HG03571 (cell line): ENCODE measurements at regions not wholly inside any gene's neighbourhood (a gene's known extent, or its start where the extent isn't known, plus 50 kb on each side); places are given as distances from the start of the nearest gene placed in this dataset.
"Not testable (repeated sequence)": the region's sequence is repeated elsewhere in the genome, so short reads cannot be mapped to it uniquely, and the experiment has no call there.

Experiments
- ATAC-seq: cut with Tn5 transposase; IDR thresholded peaks from one replicate; pipeline ENCODE4 v1.9.1; 2021; ENCODE audit not compliant: unreplicated experiment

DNA sequence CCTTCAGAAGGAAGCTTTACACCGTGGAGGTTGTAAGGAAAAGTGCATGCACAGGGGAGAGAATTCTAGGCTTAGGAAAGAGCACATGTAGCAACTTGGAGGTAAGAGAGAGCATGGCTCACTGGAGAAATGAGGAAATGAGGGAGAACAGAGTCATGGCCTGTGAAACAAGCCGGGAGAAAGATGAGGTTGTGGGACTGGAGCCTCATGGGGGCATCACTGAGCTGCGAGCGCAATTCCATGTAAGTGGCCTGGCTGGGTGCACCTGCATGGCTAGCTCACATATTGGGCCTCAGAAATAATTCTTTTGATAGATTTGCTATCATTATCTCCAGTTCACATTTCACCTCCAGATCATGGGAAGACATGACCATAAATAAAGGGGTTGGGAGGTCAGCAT, 785.5 kb upstream of the RAB6C start:
- no peak for ATAC-seq

DNA sequence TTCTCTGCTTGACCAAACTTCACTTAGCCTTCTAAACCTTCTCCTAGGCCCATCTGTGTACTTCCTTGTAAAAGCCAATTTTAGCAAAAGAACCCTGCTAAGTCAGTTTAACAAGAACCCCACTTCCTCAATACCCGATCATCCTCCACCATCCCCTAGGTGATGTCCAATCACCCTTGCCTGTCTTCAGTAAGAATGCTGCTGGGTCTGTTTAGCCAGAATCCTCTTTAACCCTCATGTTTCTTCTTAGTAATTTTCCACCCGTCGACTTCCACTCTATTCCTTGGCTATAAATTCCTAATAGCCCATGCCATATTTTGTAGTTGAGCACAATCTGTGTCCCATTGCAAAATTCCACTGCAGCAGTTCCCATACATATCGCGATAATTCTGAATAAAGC, 780.0 kb upstream of the RAB6C start:
- no peak for ATAC-seq

DNA sequence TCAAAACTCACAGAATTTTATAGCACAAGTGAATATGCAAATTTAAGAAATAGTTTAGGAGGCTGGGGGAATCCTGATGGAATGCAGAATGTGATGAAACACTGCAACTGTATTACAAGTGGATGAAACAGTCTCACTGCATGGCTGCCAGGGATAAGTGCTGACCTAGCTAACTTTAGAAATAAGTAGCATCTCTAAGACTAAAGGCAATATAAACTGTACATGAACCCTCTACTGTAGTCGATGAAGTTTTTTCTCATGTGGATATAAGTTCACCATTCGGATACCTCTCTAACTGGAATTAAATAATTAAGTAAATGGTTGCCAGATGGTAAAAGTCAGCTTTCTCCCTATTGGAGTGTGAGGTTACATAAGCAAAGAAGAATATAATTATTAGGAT, 777.8 kb upstream of the RAB6C start:
- no peak for ATAC-seq

DNA sequence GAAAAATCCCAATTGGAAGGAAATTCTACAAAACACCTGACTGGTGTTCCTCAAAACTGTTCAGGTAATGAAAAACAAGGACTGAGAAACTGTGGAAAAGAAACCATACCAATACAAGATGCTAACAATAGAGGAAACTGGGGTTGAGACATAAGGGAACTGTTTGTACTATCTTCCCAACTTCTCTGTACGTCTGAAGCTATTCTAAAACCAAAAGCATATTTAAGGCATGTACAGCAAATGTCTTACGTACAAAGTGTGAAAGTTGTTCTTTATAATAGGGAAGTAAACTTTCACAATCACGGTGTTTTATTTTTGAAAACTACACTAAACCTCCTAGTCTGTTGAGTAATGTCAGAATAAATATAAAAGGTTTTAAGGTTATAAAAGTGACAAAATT, 776.1 kb upstream of the RAB6C start:
- no peak for ATAC-seq

DNA sequence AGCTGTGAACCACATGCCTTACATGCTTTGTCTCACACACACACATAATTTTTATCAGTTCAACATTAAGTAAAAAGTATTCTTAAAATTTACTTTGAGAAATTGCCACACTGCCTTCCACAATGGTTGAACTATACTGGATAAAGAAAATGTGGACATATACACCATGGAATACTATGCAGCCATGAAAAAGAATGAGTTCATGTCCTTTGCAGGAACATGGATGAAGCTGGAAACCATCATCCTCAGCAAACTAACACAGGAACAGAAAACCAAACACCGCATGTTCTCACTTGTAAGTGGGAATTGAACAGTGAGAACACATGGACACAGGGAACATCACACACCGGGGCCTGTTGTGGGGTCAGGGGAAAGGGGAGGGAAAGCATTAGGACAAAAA, 774.9 kb upstream of the RAB6C start:
- ATAC-seq = not testable (repeated sequence)

DNA sequence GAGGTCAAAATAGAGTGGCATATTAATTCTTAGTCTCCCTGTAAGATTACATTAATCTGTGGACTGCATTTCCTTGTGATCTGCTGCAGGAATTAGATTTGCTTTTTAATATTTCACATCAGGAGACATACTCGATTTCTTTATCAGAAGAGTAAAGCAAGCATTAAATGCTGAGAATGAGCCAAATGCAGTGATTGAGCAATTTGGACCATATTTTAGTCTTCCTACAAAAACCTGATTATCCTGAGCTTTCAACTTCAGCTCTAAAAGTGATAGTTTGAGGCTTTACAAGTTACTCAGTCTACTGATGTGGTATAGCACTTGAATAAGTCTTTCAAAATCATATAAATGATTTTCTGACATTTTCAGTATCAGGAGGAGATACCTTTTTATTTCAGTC, 774.3 kb upstream of the RAB6C start:
- ATAC-seq = no peak

DNA sequence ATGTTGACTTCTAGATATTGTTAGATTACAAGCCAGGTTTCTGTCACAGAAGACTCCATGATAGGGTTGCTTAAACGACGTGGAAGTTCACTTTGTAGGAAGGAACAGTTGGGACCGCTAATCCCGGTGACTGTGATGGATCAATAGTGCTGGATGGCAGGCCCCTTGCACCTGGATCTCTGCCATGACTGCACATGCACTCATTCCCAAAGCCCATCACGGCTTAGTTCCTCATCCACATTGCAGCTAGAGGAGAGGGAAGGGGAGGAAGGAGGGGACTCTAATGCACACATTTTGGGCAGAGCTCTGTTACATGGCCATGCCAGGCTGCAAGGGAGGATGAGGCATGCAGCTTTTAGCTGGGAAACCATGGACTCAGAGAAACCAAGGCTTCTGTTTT, 773.7 kb upstream of the RAB6C start:
- no peak for ATAC-seq

DNA sequence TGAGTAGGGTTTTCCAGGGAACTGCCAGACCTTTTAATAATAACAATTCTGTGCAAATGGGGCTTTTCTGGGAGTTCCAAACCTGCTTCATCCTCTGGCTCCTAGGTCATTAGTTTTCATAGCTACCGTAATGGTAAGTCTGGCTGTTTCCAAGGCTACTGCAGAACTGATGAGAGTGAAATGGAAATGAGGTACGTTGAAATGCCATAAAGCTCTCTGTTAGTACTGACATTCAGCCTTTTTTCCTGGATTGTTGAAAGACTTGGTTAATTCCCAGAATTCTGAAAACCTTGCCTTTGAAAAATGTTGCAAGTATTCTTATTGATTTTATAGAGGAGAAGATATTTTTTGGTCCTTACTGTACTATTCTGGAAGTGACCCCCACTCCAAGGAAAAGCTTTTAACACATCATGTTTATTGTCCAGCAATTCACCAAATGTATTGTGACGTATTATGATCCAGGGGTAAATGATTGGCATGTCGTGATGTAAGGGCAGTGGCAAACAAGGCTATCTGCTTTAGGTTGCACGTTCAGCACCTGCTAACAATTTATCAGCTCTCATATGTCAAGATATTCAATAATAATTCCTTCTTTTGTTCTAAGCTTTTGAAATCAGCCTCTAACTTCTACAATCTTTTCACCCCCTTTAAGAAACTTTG, 767.0 kb upstream of the RAB6C start:
- ATAC-seq = no peak

DNA sequence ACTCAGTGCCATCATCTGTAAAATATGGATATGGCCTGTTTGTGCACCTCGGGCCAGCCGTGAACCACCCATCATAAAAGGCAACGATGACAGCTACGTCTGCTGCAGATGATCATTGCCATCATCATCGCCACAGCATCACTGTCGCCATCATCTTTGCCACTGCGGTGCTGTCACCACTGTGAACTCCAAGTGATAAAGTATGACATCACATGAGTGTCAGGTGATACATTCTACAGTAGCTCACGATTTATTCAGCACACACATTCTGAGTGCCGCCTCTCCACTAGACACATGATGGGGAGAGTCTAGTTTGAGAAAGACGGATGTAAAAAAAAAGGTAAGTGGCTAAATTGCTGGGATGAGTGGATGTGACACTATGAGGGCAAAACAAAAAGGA, 755.4 kb upstream of the RAB6C start:
- no peak for ATAC-seq

DNA sequence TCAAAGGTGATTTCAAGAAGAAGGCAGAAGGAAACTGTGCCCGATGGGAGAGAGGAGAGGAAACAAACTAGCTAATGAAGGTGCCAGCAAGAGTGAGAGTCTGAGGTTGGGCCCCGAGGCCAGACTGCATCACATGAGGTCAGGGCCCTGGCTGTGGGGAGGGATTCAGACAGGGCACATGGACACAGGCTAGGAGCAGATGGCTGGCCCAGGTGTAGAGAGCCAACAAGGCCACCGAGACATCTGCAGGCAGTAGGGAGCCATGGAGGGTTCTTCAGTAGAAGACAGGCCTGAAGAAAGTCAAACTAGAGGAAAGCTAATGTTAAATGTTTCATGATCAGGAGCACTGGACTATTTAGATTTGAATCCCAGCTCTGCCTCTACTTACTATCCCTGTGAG, 755.0 kb upstream of the RAB6C start:
- no peak for ATAC-seq

DNA sequence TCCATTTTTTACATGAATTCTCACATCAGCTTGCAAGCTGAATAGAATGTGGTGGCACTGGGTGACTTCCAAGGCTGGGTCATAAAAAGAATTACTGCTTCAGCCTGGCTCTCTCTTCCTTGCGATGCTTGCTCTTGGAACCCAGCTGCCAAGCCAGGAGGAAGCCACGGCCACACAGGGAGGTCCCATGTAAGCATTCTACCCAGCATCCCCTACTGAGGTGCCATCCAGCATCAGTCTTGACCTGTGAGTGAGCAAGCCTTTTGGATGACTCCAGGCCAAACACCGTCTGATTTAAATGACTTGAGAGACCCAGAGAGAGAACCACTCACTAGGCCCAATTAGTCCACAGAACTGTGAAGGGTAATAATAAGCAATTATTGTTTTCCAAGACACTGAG, 750.3 kb upstream of the RAB6C start:
- no peak for ATAC-seq

DNA sequence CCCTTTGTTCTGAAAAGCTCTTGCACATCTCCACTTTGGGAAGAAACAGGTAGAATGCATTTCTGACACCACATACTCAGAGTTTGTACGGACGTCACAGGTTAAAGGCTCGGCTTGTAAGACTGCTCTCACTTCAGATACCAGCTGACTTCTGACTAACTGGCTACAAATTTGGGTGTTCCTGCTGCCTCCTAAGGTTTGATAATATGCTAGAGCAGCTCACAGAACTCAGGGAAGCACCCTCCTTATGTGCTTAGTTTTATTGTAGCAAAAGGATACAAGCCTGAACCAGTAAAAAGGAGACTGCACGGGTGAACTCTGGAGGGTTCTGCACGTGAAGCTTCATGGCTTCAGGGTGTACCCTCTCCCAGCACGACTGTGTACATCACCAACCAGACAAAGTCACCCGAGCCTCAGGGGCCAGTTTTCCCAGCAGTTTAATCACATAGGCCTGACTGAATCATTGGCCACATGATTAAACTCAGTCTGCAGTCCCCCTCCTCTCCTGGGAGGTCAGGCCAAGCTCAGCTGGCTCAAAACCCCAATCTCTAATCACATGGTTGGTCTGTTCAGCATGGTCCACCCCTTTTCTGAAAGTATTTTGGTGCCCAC, 749.5 kb upstream of the RAB6C start:
- no peak for ATAC-seq

DNA sequence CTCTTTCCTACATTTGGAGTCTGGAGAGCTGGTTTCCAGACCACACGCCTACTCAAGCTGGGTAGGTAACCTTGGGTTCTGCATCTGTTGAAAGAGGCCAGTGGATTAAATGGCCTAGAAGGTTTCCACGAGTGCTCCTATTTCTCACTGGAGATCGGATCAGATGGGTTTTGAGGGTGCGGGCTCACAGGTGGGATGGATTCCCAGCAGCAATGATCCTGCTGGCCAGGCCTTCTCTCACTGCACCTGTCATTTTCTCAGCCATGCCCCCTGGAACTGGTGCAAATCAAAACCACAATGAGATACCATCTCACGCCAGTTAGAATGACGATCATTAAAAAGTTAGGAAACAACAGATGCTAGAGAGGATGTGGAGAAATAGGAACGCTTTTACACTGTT, 747.5 kb upstream of the RAB6C start:
- ATAC-seq = no peak

DNA sequence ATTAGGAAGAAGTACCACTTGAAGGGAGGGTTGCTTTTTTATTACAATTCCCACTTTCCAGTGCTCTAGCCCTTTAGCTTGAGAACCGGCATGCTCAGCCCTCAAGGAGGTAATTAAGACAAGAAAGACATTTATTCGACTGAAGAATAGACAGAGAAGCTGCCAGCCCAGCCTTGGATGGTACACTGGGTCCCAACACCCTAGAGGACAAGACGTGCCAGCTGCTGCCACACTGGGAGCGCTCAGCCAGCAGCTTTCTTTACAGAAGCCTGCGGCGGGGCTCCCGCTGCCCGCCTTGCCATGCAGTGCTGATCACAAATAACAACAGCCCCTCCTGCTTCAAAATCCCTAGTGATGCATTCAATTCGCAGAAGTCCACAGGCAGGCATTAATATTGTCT, 746.3 kb upstream of the RAB6C start:
- no peak for ATAC-seq

DNA sequence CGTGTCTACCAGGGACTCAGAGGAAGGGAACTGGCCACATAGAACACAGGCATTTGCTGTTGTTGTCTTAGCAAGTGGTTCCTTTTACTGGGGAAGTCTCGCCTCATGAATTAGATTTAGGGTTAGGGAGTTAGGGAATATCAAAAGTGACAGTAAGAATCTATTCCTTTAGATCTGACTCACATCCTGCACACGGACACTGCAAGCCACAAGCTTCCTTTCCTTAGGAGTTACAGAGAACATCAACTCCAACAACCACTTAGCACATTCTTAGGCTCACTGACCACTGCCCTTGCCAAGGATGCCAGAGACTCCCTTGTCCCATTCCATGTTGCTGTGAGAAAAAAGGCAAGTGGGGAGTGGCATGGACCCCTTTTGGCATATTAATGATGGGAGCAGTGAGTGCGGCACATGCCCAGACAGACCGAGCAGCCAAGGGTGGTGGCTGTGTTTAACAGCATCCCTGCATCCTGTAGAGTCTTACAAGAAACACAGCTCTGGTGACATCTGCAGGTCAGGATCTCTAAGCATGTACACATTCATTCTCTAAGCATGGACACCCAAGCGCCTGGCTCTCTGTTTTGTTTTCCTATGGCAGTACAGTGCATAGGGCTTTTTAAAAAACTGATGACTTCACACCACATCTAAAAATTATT, 745.6 kb upstream of the RAB6C start:
- no peak for ATAC-seq

DNA sequence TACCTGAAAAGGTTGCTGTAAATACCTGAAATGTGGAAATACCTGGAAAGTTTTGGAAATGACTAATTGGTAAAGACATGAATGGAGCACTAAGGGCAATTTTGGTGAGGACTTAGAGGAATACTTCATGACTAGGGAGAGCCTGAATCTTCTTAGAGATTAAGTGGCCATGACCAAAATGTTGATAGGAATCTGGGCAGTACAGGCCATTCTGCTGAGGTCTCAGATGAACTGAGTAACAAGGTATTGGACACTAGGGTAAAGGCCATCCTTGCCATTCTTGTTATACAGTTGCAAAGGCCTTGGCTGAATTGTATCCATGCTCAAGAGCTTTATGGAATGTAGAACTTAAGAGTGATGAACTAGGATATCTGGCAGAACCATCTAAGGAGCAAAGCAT, 742.9 kb upstream of the RAB6C start:
- ATAC-seq = no peak

DNA sequence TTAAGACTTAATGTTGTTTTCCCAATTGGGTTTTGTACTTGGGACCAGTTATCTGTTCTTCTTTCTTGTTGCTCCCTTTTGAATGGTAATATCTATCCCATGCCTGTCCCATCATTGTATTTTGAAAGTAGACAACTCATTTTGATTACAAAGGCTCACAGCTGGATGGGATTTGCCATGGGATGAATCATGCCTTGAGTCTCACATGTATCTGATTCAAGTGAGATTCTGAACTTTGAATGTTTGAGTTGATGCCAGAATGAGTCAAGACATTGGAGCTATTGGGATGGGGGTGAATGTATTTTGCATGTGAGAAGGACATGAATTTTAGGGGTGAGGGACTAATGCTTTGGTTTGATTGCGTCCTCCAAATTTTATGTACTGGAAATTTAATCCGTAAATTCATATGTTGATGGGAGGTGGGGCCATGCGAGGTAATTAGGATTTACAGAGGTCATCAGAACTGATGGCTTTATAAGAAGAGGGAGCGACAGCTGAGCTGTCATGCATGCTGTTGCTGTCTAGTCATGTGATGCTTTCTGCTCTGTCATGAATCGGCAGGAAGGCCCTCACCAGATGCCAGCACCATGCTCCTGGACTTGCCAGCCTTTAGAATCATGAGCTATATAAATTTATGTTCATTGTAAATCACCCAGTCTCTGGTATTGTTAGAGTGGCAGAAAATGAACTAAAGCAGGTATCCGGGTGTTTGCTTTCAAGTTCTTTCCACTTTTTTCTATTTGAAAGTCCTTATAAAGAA, 741.3 kb upstream of the RAB6C start:
- ATAC-seq = no peak

DNA sequence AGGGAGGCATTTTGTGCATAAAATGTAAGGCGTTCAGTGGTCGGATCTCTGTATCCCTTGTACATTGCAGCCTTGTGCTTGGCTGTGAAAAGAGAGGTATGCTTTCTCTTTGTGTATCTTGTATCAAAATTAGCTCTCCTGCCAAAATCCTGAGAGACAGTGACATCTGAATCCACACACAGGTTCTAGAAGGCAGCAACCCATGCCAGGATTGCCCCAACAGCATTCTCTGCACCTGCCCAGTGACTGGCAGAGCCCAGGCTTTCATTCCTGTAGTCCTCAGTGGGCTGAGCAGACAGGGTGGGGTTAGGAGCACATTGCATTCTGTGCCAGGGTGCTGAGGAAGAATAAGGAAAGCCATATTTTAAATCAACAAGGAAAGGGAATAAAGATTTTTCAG, 740.3 kb upstream of the RAB6C start:
- ATAC-seq = no peak

DNA sequence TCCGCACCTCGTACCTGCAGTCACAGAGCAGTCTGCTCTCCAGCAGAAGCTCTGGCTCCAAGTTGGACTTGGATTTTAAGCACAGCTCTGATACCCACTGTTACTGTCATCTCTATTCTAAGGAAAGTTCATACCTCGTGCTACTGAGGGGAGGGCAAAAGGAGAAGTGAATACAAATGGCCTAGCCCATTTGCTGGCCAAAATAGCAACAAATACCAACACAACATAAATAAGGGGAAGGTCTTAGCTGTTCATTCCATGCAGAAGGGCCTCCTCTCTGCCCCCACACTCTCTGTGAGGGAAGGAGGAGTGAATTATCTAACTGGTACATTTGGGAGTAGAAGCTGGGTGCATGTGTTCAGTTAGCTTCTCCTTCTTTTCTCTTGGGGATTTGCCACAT, 739.4 kb upstream of the RAB6C start:
- no peak for ATAC-seq

DNA sequence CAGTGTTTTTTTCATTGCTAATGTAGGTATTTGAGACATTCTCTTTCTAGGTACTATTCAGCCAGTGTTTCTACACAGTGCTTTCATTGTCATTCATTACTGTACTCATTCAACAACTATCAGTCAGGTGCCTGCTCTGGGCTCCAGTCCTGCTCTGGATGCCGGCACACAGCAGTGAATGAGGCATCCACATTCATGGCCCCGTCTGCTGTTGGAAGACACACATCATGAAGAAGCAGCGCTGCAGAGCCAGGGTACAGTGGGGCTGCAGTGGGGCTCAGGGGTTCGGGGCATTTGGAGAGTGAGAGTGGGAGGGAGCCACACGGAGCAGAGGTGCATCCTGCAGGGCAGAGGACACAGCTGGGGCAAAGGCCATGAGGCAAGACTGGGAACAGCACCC, 737.2 kb upstream of the RAB6C start:
- no peak for ATAC-seq

DNA sequence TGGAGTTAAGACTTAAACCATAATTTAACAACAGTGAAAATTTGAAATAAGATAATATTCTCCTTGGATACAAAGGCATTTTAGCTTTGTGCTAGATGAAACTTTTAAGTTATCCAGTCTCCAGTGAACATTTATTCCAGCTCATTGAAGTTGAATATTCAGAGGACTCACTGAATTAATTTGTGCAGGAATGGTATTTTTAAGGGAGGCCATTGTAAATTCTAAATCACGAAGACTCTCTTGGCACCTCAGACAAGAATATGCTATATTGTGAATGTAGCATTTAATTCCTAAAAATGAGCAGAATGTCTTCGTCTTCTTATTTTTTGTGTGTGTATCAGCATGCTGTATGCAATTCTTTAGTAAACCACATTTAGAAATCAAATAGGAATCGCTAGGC, 731.7 kb upstream of the RAB6C start:
- no peak for ATAC-seq

DNA sequence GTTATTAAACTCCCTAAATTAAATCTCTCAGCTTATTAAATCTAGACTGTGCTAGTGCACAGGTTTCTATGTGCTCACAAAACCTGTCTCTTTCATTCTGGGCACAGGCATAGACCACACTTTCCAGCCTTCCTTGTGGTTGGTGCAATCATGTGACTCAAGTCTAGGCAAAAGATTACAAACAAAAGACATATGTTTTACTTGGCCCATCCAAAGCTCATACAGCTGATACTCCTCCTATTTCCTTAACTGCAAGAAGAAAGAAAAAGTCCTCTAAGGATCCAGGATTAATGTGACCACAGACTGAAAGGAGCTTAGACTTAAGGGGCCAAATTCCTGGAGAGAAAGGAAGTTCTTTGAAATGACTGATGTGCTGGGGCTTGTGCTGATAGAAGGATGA, 731.3 kb upstream of the RAB6C start:
- ATAC-seq = no peak
